ENCODE measurements at regions not wholly inside any gene's neighbourhood (a gene's known extent, or its start where the extent isn't known, plus 50 kb on each side); places are given as distances from the start of the nearest gene placed in this dataset.
"Not testable (repeated sequence)": the region's sequence is repeated elsewhere in the genome, so short reads cannot be mapped to it uniquely, and the experiment has no call there.

- DNase-seq (ENCODE audit: low spot score) = no peak
Observed at GRCh38 chr2:216934151-216934550, 74.3 kb upstream of the TNP1 start.

- no peak for DNase-seq (ENCODE audit: low spot score)
Observed at GRCh38 chr2:216932863-216933548, 73.1 kb upstream of the TNP1 start.

GRCh38 chr2:216932113-216932862 lies 72.4 kb upstream of the TNP1 start:
- DNase-seq (ENCODE audit: low spot score) = no peak

GRCh38 chr2:216930716-216931115 lies 70.9 kb upstream of the TNP1 start:
- no peak for DNase-seq (ENCODE audit: low spot score)

- DNase-seq (ENCODE audit: low spot score) = not testable (repeated sequence)
Observed at GRCh38 chr2:216929338-216929737, 69.5 kb upstream of the TNP1 start.

GRCh38 chr2:216927163-216927562 lies 67.3 kb upstream of the TNP1 start:
- no peak for DNase-seq (ENCODE audit: low spot score)

GRCh38 chr2:216925636-216926366 lies 65.9 kb upstream of the TNP1 start:
- DNase-seq (ENCODE audit: low spot score) = no peak

GRCh38 chr2:216925006-216925405 lies 65.1 kb upstream of the TNP1 start:
- DNase-seq (ENCODE audit: low spot score) = no peak

- DNase-seq (ENCODE audit: low spot score) = no peak
Observed at GRCh38 chr2:216923706-216924105, 63.8 kb upstream of the TNP1 start.

- DNase-seq (ENCODE audit: low spot score) = no peak
Observed at GRCh38 chr2:216922175-216922780, 62.4 kb upstream of the TNP1 start.

GRCh38 chr2:216920937-216921456 lies 61.1 kb upstream of the TNP1 start:
- DNase-seq (ENCODE audit: low spot score) = no peak

- DNase-seq (ENCODE audit: low spot score) = no peak
Observed at GRCh38 chr2:216920143-216920876, 60.4 kb upstream of the TNP1 start.

GRCh38 chr2:216918088-216918680 lies 58.3 kb upstream of the TNP1 start:
- DNase-seq (ENCODE audit: low spot score) = no peak

GRCh38 chr2:216916956-216917650 lies 57.2 kb upstream of the TNP1 start:
- DNase-seq (ENCODE audit: low spot score) = no peak

- DNase-seq (ENCODE audit: low spot score) = no peak
Observed at GRCh38 chr2:216915557-216916150, 55.8 kb upstream of the TNP1 start.

GRCh38 chr2:216914491-216914890 lies 54.6 kb upstream of the TNP1 start:
- no peak for DNase-seq (ENCODE audit: low spot score)

GRCh38 chr2:216911886-216912285 lies 52.0 kb upstream of the TNP1 start:
- no peak for DNase-seq (ENCODE audit: low spot score)

GRCh38 chr2:216911008-216911407 lies 51.1 kb upstream of the TNP1 start:
- no peak for DNase-seq (ENCODE audit: low spot score)

- DNase-seq (ENCODE audit: low spot score) = no peak
Observed at GRCh38 chr2:216909541-216910210, 49.8 kb upstream of the TNP1 start.

All from hematopoietic multipotent progenitor cell treated with erythropoietin and hydrocortisone succinate and interleukin-3 and kit ligand, for 17 days (in vitro differentiated cells).